GM21447 (cell line): ENCODE measurements at regions not wholly inside any gene's neighbourhood (a gene's known extent, or its start where the extent isn't known, plus 50 kb on each side); places are given as distances from the start of the nearest gene placed in this dataset.

Experiments
- ATAC-seq: cut with Tn5 transposase; IDR thresholded peaks from one replicate; pipeline ENCODE4 v1.9.1; 2021; ENCODE audit not compliant: unreplicated experiment

- ATAC-seq, result no peak
Measured at GRCh38 chr1:55329808-55330432, 114.8 kb upstream of the USP24 start.

- no peak for ATAC-seq
Measured at GRCh38 chr1:55329091-55329490, 113.9 kb upstream of the USP24 start.

GRCh38 chr1:55326496-55327243, 111.5 kb upstream of the USP24 start:
- ATAC-seq, result no peak

GRCh38 chr1:55323760-55324159, 108.6 kb upstream of the USP24 start:
- no peak for ATAC-seq

- no peak for ATAC-seq
Measured at GRCh38 chr1:55322842-55323241, 107.7 kb upstream of the USP24 start.

- no peak for ATAC-seq
Measured at GRCh38 chr1:55321942-55322341, 106.8 kb upstream of the USP24 start.

GRCh38 chr1:55320891-55321290, 105.7 kb upstream of the USP24 start:
- no peak for ATAC-seq

GRCh38 chr1:55318116-55318817, 103.1 kb upstream of the USP24 start:
- ATAC-seq, result no peak

- ATAC-seq, result no peak
Measured at GRCh38 chr1:55317673-55318072, 102.5 kb upstream of the USP24 start.

- ATAC-seq, result no peak
Measured at GRCh38 chr1:55316947-55317662, 101.9 kb upstream of the USP24 start.

- no peak for ATAC-seq
Measured at GRCh38 chr1:55316502-55316901, 101.3 kb upstream of the USP24 start.

- no peak for ATAC-seq
Measured at GRCh38 chr1:55315552-55315951, 100.4 kb upstream of the USP24 start.

- no peak for ATAC-seq
Measured at GRCh38 chr1:55314740-55315139, 99.6 kb upstream of the USP24 start.

GRCh38 chr1:55313903-55314302, 98.7 kb upstream of the USP24 start:
- ATAC-seq, result no peak

- ATAC-seq, result no peak
Measured at GRCh38 chr1:55311979-55312378, 96.8 kb upstream of the USP24 start.

GRCh38 chr1:55311057-55311641, 96.0 kb upstream of the USP24 start:
- no peak for ATAC-seq

- no peak for ATAC-seq
Measured at GRCh38 chr1:55310505-55310971, 95.4 kb upstream of the USP24 start.

- no peak for ATAC-seq
Measured at GRCh38 chr1:55309786-55310504, 94.8 kb upstream of the USP24 start.

- no peak for ATAC-seq
Measured at GRCh38 chr1:55309053-55309452, 93.9 kb upstream of the USP24 start.

GRCh38 chr1:55305735-55306134, 90.6 kb upstream of the USP24 start:
- ATAC-seq, result no peak
